HAP-1 (cell line): ENCODE measurements at regions not wholly inside any gene's neighbourhood (a gene's known extent, or its start where the extent isn't known, plus 50 kb on each side); places are given as distances from the start of the nearest gene placed in this dataset.
A peak's percentile ranks its signal among the peaks of the same experiment; 100 is the strongest.

Experiments
- DNase-seq, 2 experiments: peaks; one replicate each; pipeline ENCODE4 v3.0.0-alpha.2; 2016 to 2020; ENCODE audit warnings: low spot score in 2 of 2
- H3K27me3 ChIP-seq: fragments of 250-450 bp; sonication (Bioruptor Pico); 2 replicates; pipeline ENCODE4 v1.5.1; 2020; ENCODE audit warnings: low read depth, mild to moderate bottlenecking, moderate library complexity
- H3K36me3 ChIP-seq: fragments of 250-450 bp; sonication (Bioruptor Pico); replicated peaks from 2 replicates; pipeline ENCODE4 v1.5.1; 2020; ENCODE audit warnings: mild to moderate bottlenecking
- H3K4me1 ChIP-seq: fragments of 250-450 bp; sonication (Bioruptor Pico); 2 replicates; pipeline ENCODE4 v1.5.1; 2020; ENCODE audit warnings: mild to moderate bottlenecking
- H3K4me3 ChIP-seq: fragments of 250-450 bp; sonication (Bioruptor Pico); 2 replicates; pipeline ENCODE4 v1.5.1; 2020; ENCODE audit warnings: mild to moderate bottlenecking, moderate library complexity
- H3K9me3 ChIP-seq: fragments of 250-450 bp; sonication (Bioruptor Pico); 2 replicates; pipeline ENCODE4 v1.5.1; 2020; ENCODE audit warnings: mild to moderate bottlenecking, moderate library complexity
- in situ Hi-C: fragments of 300-500 bp; cut with MboI; formaldehyde crosslinking; loops from 3 replicates; pipeline ENCODE4 v1.14.3; 2020; ENCODE audit warnings: low sequenced_read_pairs, inconsistent platforms, mixed read lengths

DNA sequence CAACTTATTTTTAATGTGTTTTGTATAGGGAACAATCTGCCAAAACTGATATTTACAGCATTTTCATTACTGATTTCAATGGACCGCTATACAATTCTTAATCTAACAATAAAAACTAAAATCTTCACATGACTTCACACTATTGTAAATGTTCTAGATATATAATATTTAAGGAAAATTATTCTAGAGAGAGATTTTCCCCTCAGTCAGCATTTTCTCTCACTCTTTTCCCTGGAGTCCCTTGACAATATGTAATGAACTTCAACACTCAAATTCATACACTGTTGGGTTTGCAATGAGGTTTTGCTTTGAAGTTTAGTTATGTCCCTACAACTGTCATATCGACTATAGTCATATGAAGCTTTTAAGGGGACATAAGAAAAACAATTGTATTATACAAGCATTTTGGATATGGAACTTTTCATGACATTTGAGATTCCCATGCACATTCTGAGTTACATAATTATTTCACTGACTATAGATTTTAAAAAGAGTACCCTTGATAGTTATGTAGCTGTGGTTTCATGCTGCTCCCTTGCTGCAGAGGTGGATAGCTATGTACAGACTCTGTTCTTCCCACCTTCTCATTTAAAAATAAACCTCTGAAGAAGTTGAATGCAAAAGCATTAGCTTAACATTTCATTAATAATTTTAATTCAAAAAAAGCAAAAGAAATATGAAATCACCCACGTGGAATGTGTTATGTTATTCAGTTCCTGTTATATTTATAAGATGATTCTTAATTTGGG lies 338.5 kb downstream of the AKAIN1 start:
- Histone ChIP-seq H3K9me3 (no peaks in the 10 kb centered on the region), H3K4me1 (peaks cover 17% of the 10 kb centered on the region), H3K36me3 (no peaks in the 10 kb centered on the region), H3K4me3 (no peak overlapping the region), H3K27me3 (no peaks in the 10 kb centered on the region)
- no peak for DNase-seq
- in situ Hi-C loops, result no loop called here

- Histone ChIP-seq H3K4me1 (peaks cover 17% of the 10 kb centered on the region), H3K4me3 (no peak overlapping the region), H3K36me3 (no peaks in the 10 kb centered on the region), H3K27me3 (no peaks in the 10 kb centered on the region), H3K9me3 (no peaks in the 10 kb centered on the region)
- in situ Hi-C loops, result no loop called here
- peak; percentile 62 to 91 for DNase-seq
These were observed 342.4 kb downstream of the AKAIN1 start for GRCh38 chr18:4854671-4855070.

- H3K9me3 ChIP-seq, result no peaks in the 10 kb centered on the region
- H3K36me3 ChIP-seq, result no peaks in the 10 kb centered on the region
- no peaks in the 10 kb centered on the region for H3K27me3 ChIP-seq
- in situ Hi-C loops, result no loop called here
- H3K4me3 ChIP-seq, result no peak overlapping the region
- DNase-seq, result no peak
- peaks cover 17% of the 10 kb centered on the region for H3K4me1 ChIP-seq
These were observed 345.6 kb downstream of the AKAIN1 start for GRCh38 chr18:4851301-4851976.

- H3K36me3 ChIP-seq, result no peaks in the 10 kb centered on the region
- no peaks in the 10 kb centered on the region for H3K4me1 ChIP-seq
- H3K27me3 ChIP-seq, result no peaks in the 10 kb centered on the region
- H3K4me3 ChIP-seq, result no peak overlapping the region
- in situ Hi-C loops, result no loop called here
- H3K9me3 ChIP-seq, result no peaks in the 10 kb centered on the region
- no peak for DNase-seq
These were observed 350.0 kb downstream of the AKAIN1 start for GRCh38 chr18:4847056-4847455.

- DNase-seq, result no peak
- no peaks in the 10 kb centered on the region for H3K9me3 ChIP-seq
- peaks cover 2% of the 10 kb centered on the region for H3K4me1 ChIP-seq
- no peaks in the 10 kb centered on the region for H3K36me3 ChIP-seq
- H3K4me3 ChIP-seq, result no peak overlapping the region
- H3K27me3 ChIP-seq, result no peaks in the 10 kb centered on the region
- in situ Hi-C loops, result no loop called here
These were observed 352.7 kb downstream of the AKAIN1 start for GRCh38 chr18:4844320-4844719.

DNA sequence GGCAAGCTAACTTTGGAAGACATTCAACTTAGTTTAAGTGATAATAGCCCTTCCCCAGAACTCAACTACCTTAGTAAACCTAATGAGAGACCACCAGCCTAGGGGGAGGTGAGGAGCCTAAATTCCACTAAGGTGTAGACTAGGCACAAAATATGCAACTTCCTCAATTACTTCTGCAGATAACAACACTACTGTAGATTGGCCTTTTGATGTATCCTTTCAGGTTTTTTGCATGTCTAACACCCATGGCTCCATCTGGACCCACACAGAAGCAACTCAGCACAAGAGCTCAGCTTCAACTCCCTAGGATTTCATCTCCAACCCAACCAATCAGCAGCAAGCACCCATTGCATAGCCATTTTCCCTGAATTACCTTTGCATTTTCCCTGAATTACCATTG lies 353.3 kb downstream of the AKAIN1 start:
- no peaks in the 10 kb centered on the region for H3K27me3 ChIP-seq
- H3K4me3 ChIP-seq, result no peak overlapping the region

DNA sequence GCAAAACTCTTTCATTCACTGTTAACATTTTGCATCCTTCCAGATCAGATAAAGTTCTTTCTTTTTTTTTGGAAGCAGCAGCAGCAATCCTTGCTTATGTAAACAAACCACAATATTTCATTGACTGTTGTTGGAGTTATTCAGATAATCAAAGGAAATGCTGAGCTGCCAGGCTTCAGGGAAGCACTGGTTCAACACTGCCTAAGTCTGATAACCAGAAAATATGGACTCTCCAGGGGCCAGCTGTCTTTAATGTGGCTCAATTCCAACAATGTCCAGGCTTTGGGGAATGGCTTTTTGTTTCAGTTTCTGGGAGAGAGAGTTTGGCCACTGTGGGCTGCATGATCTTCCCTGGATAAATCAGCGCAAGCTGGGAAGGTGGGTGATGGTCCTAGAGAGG lies 354.3 kb downstream of the AKAIN1 start:
- in situ Hi-C loops, result no loop called here
- no peak for DNase-seq
- H3K4me3 ChIP-seq, result no peak overlapping the region
- H3K36me3 ChIP-seq, result no peaks in the 10 kb centered on the region
- H3K4me1 ChIP-seq, result peaks cover 4% of the 10 kb centered on the region
- H3K9me3 ChIP-seq, result no peaks in the 10 kb centered on the region
- no peaks in the 10 kb centered on the region for H3K27me3 ChIP-seq

More for the DNA sequence above, 353.3 kb downstream of the AKAIN1 start:
- no peak for DNase-seq
- no peaks in the 10 kb centered on the region for H3K9me3 ChIP-seq
- no peaks in the 10 kb centered on the region for H3K36me3 ChIP-seq
- H3K4me1 ChIP-seq, result peaks cover 4% of the 10 kb centered on the region
- in situ Hi-C loops, result no loop called here

- no peak overlapping the region for H3K4me3 ChIP-seq
- in situ Hi-C loops, result no loop called here
These were observed 354.8 kb downstream of the AKAIN1 start for GRCh38 chr18:4842287-4842686.

GRCh38 chr18:4839639-4840038 lies 357.4 kb downstream of the AKAIN1 start:
- no peaks in the 10 kb centered on the region for H3K36me3 ChIP-seq
- DNase-seq, result no peak
- H3K4me3 ChIP-seq, result no peak overlapping the region
- H3K9me3 ChIP-seq, result no peaks in the 10 kb centered on the region
- in situ Hi-C loops, result no loop called here
- H3K4me1 ChIP-seq, result peaks cover 4% of the 10 kb centered on the region
- no peaks in the 10 kb centered on the region for H3K27me3 ChIP-seq

More at GRCh38 chr18:4842287-4842686, 354.8 kb downstream of the AKAIN1 start:
- Histone ChIP-seq H3K9me3 (no peaks in the 10 kb centered on the region), H3K27me3 (no peaks in the 10 kb centered on the region), H3K36me3 (no peaks in the 10 kb centered on the region), H3K4me1 (peaks cover 4% of the 10 kb centered on the region)
- DNase-seq, result no peak

- Histone ChIP-seq H3K9me3 (no peaks in the 10 kb centered on the region), H3K36me3 (no peaks in the 10 kb centered on the region), H3K4me3 (no peak overlapping the region), H3K4me1 (peaks cover 17% of the 10 kb centered on the region), H3K27me3 (no peaks in the 10 kb centered on the region)
- in situ Hi-C loops, result no loop called here
- no peak for DNase-seq
These were observed 360.9 kb downstream of the AKAIN1 start for GRCh38 chr18:4836141-4836540.

DNA sequence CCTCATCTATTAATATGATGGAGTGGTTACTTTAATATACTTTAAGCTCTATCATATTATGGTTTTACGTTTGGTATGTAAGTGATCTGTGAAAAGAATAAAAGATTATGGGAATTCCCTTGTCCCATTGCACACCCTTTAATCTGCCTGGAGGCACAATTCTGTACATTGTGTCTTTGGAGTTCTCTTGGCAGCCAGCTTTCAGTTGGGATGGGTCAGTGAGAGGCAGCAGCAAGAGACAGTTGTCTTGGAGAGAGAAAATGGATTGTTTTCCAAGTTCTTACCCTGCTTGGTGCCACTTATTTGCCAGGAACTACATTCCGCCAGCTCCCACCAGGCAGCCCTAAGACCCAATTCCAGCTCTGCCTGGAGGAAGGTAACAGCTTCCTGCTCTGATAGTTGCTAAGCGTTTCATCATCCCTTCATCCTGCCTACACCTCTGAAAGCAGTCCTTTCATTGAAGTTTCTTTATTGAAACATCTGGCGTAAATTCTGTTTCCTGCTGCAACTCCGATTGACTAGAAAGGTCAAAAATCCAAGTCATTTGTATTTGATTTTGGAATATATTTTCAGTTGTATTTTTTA lies 365.2 kb downstream of the AKAIN1 start:
- H3K36me3 ChIP-seq, result no peaks in the 10 kb centered on the region
- DNase-seq, result peak; percentile 61 to 84
- H3K4me3 ChIP-seq, result no peak overlapping the region
- no peaks in the 10 kb centered on the region for H3K9me3 ChIP-seq
- H3K27me3 ChIP-seq, result no peaks in the 10 kb centered on the region
- in situ Hi-C loops, result no loop called here
- H3K4me1 ChIP-seq, result peaks cover 14% of the 10 kb centered on the region

GRCh38 chr18:4831127-4831526 lies 365.9 kb downstream of the AKAIN1 start:
- H3K27me3 ChIP-seq, result no peaks in the 10 kb centered on the region
- no peaks in the 10 kb centered on the region for H3K36me3 ChIP-seq
- no peak for DNase-seq

GRCh38 chr18:4823091-4823490 lies 368.0 kb upstream of the DLGAP1 start:
- no peaks in the 10 kb centered on the region for H3K27me3 ChIP-seq
- no peaks in the 10 kb centered on the region for H3K9me3 ChIP-seq
- peak; percentile 51 to 77 for DNase-seq
- H3K4me3 ChIP-seq, result no peak overlapping the region
- H3K4me1 ChIP-seq, result peaks cover 6% of the 10 kb centered on the region; the same call in 1 of the 2 replicates
- in situ Hi-C loops, result no loop called here
- no peaks in the 10 kb centered on the region for H3K36me3 ChIP-seq

More at GRCh38 chr18:4831127-4831526, 365.9 kb downstream of the AKAIN1 start:
- in situ Hi-C loops, result no loop called here
- peaks cover 14% of the 10 kb centered on the region for H3K4me1 ChIP-seq
- H3K4me3 ChIP-seq, result no peak overlapping the region
- H3K9me3 ChIP-seq, result no peaks in the 10 kb centered on the region

- Histone ChIP-seq H3K4me3 (no peak overlapping the region), H3K9me3 (no peaks in the 10 kb centered on the region), H3K36me3 (no peaks in the 10 kb centered on the region), H3K4me1 (peaks cover 6% of the 10 kb centered on the region; the same call in 1 of the 2 replicates), H3K27me3 (no peaks in the 10 kb centered on the region)
- DNase-seq, result no peak
- in situ Hi-C loops, result no loop called here
These were observed 366.7 kb upstream of the DLGAP1 start for GRCh38 chr18:4821801-4822200.
